Neural crest cell (in vitro differentiated cells): ENCODE measurements at regions not wholly inside any gene's neighbourhood (a gene's known extent, or its start where the extent isn't known, plus 50 kb on each side); places are given as distances from the start of the nearest gene placed in this dataset.

Experiments used
- DNase-seq: peaks from one replicate; pipeline ENCODE4 v3.0.0; 2021; ENCODE audit warnings: low read depth, mixed read lengths, low spot score
- H3K27ac Mint-ChIP-seq: one replicate; pipeline ENCODE4 v1.8.0; 2021; ENCODE audit warnings: mild to moderate bottlenecking, mixed read lengths; ENCODE audit not compliant: unreplicated experiment
- H3K27me3 Mint-ChIP-seq: 2 replicates; pipeline ENCODE4 v1.8.0; 2021; ENCODE audit warnings: low read depth, mild to moderate bottlenecking, mixed read lengths
- H3K36me3 Mint-ChIP-seq: 2 replicates; pipeline ENCODE4 v1.8.0; 2021; ENCODE audit warnings: low read depth, mild to moderate bottlenecking, mixed read lengths
- H3K4me1 Mint-ChIP-seq: 2 replicates; pipeline ENCODE4 v1.8.0; 2021; ENCODE audit warnings: mixed read lengths
- H3K4me3 Mint-ChIP-seq: one replicate; pipeline ENCODE4 v1.8.0; 2021; ENCODE audit warnings: mild to moderate bottlenecking, mixed read lengths
- H3K9me3 Mint-ChIP-seq: 2 replicates; pipeline ENCODE4 v1.8.0; 2021; ENCODE audit warnings: mixed read lengths
- TF ChIP-seq, protein P1 (sequence below): fragments of 200-600 bp; sonication (generic); conservative IDR thresholded peaks from 2 replicates; pipeline ENCODE4 v1.5.0; 2021; ENCODE audit warnings: antibody characterized with exemption, mild to moderate bottlenecking

DNA sequence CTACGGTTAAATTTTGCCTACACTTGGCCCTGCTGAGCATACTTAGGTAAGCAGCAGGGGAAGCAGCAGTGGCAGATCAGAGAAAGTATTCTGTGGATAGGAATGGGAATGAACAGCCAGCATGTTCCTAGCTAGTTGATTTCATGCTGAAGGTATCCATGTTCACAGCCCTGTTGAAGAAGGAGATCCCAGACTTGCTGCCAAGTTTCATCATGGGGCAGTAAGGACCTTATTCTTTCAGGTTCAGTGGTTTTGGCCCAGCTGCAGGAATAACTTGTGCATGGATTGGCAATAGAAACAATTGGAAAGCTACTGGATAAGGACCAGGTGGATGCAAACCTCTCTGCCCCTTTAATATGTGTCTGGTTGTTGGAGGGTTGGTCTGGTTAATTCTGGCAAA lies 98.2 kb upstream of the TMEM178A start:
- Mint-ChIP-seq H3K36me3 (peaks cover 14% of the 10 kb centered on the region), H3K27ac (no peak overlapping the region), H3K4me1 (peaks cover 28% of the 10 kb centered on the region), H3K27me3 (no peaks in the 10 kb centered on the region), H3K9me3 (peaks cover 12% of the 10 kb centered on the region), H3K4me3 (no peak overlapping the region)
- TF ChIP-seq, protein P1, sequence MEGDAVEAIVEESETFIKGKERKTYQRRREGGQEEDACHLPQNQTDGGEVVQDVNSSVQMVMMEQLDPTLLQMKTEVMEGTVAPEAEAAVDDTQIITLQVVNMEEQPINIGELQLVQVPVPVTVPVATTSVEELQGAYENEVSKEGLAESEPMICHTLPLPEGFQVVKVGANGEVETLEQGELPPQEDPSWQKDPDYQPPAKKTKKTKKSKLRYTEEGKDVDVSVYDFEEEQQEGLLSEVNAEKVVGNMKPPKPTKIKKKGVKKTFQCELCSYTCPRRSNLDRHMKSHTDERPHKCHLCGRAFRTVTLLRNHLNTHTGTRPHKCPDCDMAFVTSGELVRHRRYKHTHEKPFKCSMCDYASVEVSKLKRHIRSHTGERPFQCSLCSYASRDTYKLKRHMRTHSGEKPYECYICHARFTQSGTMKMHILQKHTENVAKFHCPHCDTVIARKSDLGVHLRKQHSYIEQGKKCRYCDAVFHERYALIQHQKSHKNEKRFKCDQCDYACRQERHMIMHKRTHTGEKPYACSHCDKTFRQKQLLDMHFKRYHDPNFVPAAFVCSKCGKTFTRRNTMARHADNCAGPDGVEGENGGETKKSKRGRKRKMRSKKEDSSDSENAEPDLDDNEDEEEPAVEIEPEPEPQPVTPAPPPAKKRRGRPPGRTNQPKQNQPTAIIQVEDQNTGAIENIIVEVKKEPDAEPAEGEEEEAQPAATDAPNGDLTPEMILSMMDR = no peak
- no peak for DNase-seq

DNA sequence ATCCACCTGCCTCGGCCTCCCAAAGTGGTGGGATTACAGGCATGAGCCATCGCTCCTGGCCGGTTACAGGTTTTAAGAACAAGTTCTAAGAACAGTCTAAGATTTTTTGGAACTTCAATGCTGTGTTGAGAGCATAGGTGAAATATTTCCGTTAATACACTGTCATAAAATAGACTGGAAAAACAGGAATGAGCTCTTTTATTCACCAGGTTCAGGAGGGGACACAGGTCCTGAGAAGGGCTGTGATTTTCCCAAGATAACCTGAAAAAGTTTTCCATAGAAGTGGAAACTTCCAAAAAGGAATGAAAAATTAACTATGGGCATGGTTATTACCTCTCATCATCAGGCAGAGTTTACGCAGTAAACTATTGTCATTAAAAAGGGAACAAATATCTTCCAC lies 97.6 kb upstream of the TMEM178A start:
- TF ChIP-seq, protein P1 = no peak
- Mint-ChIP-seq H3K36me3 (peaks cover 9% of the 10 kb centered on the region), H3K27ac (no peak overlapping the region), H3K9me3 (peaks cover 10% of the 10 kb centered on the region), H3K4me3 (no peak overlapping the region), H3K4me1 (peaks cover 28% of the 10 kb centered on the region), H3K27me3 (no peaks in the 10 kb centered on the region)
- DNase-seq = no peak

- Mint-ChIP-seq H3K4me1 (peaks cover 28% of the 10 kb centered on the region), H3K36me3 (peaks cover 7% of the 10 kb centered on the region), H3K27ac (no peak overlapping the region), H3K27me3 (no peaks in the 10 kb centered on the region), H3K9me3 (peaks cover 7% of the 10 kb centered on the region), H3K4me3 (no peak overlapping the region)
- TF ChIP-seq, protein P1 = no peak
- DNase-seq = no peak
Measured at GRCh38 chr2:39568561-39569006, 97.1 kb upstream of the TMEM178A start.

GRCh38 chr2:39570130-39570555 lies 95.6 kb upstream of the TMEM178A start:
- TF ChIP-seq, protein P1 = no peak
- DNase-seq = no peak
- Mint-ChIP-seq H3K27ac (no peak overlapping the region), H3K9me3 (no peaks in the 10 kb centered on the region), H3K4me3 (no peak overlapping the region), H3K27me3 (no peaks in the 10 kb centered on the region), H3K36me3 (no peaks in the 10 kb centered on the region), H3K4me1 (peaks cover 28% of the 10 kb centered on the region)

DNA sequence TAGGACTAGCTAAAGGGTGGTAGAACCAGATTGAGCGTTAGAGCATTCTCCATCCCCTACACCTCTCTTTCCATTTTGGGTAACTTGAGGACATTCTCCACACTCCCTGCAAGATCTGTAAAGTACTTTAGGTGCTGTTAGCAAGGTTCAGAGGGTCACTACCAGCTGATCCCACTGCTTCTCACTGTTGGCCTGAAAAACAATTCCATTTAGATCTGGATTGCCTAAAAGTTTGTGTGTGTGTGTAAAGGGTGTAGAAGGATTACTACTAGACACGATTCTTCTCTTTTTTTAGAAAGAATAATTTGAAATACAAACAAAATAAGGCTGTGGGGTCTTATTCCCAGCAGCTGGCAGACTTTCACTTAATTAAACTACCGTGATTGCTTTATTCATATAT lies 95.1 kb upstream of the TMEM178A start:
- no peaks in the 10 kb centered on the region for H3K36me3 Mint-ChIP-seq
- H3K9me3 Mint-ChIP-seq = no peaks in the 10 kb centered on the region
- no peak for DNase-seq
- H3K27ac Mint-ChIP-seq = no peak overlapping the region
- TF ChIP-seq, protein P1 = no peak
- no peaks in the 10 kb centered on the region for H3K27me3 Mint-ChIP-seq
- H3K4me3 Mint-ChIP-seq = no peak overlapping the region
- peaks cover 28% of the 10 kb centered on the region for H3K4me1 Mint-ChIP-seq
